Inflammatory macrophage treated with lipopolysaccharide for 4 hours (primary cell): ENCODE measurements at regions not wholly inside any gene's neighbourhood (a gene's known extent, or its start where the extent isn't known, plus 50 kb on each side); places are given as distances from the start of the nearest gene placed in this dataset.

ENCODE experiments used
- DNase-seq: peaks from one replicate; pipeline ENCODE4 v3.0.0-alpha.2; 2020

- DNase-seq: no peak
These were observed 277.6 kb downstream of the PTBP2 start for GRCh38 chr1:96999191-96999590.

- no peak for DNase-seq
These were observed 282.5 kb downstream of the PTBP2 start for GRCh38 chr1:97004054-97004453.

DNA sequence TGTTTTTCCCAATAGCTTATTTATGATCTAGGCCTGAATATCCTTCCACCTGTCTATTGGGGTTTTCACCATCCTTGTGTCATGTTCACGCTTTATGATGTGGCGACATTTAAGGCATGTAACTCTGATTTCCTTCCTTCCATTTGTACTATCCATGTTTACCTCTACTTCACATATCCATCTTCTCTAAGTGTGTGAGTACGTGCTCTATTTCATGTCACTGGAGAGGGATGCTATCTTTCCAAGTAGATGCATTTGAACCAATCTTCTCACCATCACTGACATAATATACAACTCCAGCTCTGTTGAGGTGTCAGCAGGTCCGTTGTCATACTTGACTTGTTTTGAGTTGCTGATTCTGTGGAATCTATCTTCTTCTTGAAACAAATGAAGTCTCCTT lies 283.2 kb downstream of the PTBP2 start:
- DNase-seq: no peak

GRCh38 chr1:97006044-97006661 lies 284.6 kb downstream of the PTBP2 start:
- no peak for DNase-seq

DNA sequence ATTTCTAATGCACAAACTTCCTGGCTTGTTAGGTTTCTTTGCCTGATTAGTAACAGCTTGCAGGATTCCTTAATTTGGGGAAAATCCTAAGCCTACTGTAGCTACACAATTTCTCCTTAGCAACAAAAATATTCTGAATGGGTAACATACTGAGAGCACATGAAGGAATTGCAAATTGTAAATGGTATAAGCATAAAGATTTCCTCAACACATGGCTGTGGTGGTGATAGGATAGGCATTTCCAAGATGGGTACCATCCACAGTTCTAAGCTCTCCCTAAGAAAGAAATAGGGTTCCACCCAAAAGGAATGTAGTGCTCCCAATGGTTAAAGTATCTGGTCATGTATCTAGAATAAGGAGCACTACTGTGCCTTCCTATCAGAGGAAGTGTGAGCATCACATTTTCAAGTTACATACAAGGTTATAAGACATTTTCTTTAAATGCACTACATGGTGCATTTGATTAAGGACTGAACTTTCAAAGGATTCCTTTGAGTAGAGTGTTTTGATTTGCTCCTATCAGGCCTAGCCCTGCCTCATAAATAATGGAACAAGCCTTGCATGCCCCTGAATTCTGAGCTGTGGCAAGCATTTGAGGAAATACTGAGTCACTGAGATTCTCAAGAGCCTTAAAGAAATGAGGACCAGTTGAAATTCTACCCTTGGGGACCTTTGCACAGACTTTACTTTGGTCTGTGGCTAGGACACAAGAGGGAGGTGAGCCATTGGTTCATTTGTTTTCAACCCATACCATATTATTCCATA lies 286.4 kb downstream of the PTBP2 start:
- no peak for DNase-seq

- DNase-seq: no peak
These were observed 289.1 kb downstream of the PTBP2 start for GRCh38 chr1:97010566-97011264.

DNA sequence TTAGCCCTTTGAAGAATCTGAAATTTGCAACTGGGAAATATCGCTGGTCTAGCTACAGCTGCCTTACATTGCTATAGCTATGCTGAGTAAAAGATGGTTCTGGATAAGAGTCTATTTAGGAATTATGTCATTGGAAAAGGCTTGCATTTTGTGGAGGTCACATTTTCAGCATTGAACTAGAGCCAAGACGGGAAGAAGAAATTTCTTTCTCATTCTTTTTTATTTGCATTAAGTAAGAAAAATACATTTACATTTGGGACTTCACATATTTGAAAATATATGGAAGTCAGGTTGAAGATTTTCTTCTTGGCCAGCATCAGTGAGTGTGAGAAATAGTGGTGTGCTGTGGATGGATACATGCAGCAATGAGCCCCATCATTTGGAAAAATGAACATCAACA lies 291.6 kb downstream of the PTBP2 start:
- no peak for DNase-seq

DNA sequence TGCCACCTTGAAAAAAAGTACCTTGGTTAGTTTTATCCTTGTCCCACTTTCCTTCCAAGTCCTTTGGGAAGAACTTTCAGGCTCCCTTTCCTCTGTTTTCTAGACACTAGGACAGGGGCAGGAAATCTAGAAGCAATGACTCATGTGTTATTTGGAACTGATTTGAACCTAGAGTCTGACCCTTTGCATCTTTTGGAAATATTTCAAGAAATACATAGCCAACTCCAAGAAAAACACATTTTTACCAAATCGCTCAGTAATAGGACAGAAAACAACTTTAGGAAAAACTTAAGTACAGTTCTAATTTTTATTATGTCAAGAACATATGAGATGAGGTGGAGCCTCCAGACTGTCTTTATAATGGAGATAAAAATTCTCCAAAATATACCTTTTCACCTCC lies 292.4 kb downstream of the PTBP2 start:
- no peak for DNase-seq

GRCh38 chr1:97014426-97014825 lies 292.8 kb downstream of the PTBP2 start:
- DNase-seq: no peak

- no peak for DNase-seq
These were observed 296.3 kb downstream of the PTBP2 start for GRCh38 chr1:97017895-97018294.
